HCT116 (cell line): ENCODE measurements at regions not wholly inside any gene's neighbourhood (a gene's known extent, or its start where the extent isn't known, plus 50 kb on each side); places are given as distances from the start of the nearest gene placed in this dataset.

Experiments
- CBX3 ChIP-seq: IDR thresholded peaks from 2 replicates; pipeline ENCODE4 v1.6.1; 2012; ENCODE audit warnings: low read depth
- JUND ChIP-seq: IDR thresholded peaks from 2 replicates; pipeline ENCODE4 v1.6.1; 2012
- POLR2A ChIP-seq: IDR thresholded peaks from 2 replicates; pipeline ENCODE4 v1.7.0; 2011; ENCODE audit warnings: borderline replicate concordance; ENCODE audit not compliant: insufficient read depth, insufficient read length; ENCODE audit errors: extremely low read depth
- POLR2AphosphoS5 ChIP-seq: IDR thresholded peaks from 2 replicates; pipeline ENCODE4 v1.6.1; 2011; ENCODE audit warnings: mild to moderate bottlenecking, low read depth, low read length, moderate library complexity
- RAD21 ChIP-seq: IDR thresholded peaks from 2 replicates; pipeline ENCODE4 v1.6.1; 2012; ENCODE audit warnings: low read depth, mild to moderate bottlenecking
- TF ChIP-seq, protein P1 (sequence below), 3 experiments: fragments of 200-600 bp in 1 of 3; sonication (generic) in 1 of 3; IDR thresholded peaks in 2 of 3; conservative IDR thresholded peaks in 1 of 3; 2 replicates each; pipeline ENCODE4 v1.5.1; 2012 to 2017; ENCODE audit warnings: low read depth in 2 of 3, low read length in 2 of 3, antibody characterized with exemption in 1 of 3, borderline replicate concordance in 1 of 3, control low read depth in 1 of 3, mild to moderate bottlenecking in 1 of 3, mixed read lengths in 1 of 3, mixed run types in 1 of 3, moderate library complexity in 1 of 3; ENCODE audit not compliant: insufficient read depth in 1 of 3

- TF ChIP-seq, protein P1, sequence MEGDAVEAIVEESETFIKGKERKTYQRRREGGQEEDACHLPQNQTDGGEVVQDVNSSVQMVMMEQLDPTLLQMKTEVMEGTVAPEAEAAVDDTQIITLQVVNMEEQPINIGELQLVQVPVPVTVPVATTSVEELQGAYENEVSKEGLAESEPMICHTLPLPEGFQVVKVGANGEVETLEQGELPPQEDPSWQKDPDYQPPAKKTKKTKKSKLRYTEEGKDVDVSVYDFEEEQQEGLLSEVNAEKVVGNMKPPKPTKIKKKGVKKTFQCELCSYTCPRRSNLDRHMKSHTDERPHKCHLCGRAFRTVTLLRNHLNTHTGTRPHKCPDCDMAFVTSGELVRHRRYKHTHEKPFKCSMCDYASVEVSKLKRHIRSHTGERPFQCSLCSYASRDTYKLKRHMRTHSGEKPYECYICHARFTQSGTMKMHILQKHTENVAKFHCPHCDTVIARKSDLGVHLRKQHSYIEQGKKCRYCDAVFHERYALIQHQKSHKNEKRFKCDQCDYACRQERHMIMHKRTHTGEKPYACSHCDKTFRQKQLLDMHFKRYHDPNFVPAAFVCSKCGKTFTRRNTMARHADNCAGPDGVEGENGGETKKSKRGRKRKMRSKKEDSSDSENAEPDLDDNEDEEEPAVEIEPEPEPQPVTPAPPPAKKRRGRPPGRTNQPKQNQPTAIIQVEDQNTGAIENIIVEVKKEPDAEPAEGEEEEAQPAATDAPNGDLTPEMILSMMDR (IDR thresholded peaks at IDR 0.05 in 2 of 3, conservative IDR thresholded peaks at IDR 0.05 in 1 of 3; ENCODE audit: borderline replicate concordance in 1 of 3, insufficient read depth in 1 of 3, low read depth in 2 of 3, low read length in 2 of 3) = no peak
- TF ChIP-seq POLR2A = no peak
- TF ChIP-seq RAD21 = no peak
- TF ChIP-seq CBX3 = no peak
- no peak for TF ChIP-seq POLR2AphosphoS5
- TF ChIP-seq JUND = no peak
These were observed 65.2 kb upstream of the CDON start for GRCh38 chr11:126127898-126128297.
